NT2/D1 (cell line): ENCODE measurements at regions not wholly inside any gene's neighbourhood (a gene's known extent, or its start where the extent isn't known, plus 50 kb on each side); places are given as distances from the start of the nearest gene placed in this dataset.
"Not testable (repeated sequence)": the region's sequence is repeated elsewhere in the genome, so short reads cannot be mapped to it uniquely, and the experiment has no call there.

Source experiments
- SUZ12 ChIP-seq: IDR thresholded peaks from 2 replicates; pipeline ENCODE4 v1.6.1; 2011; ENCODE audit not compliant: insufficient read length, insufficient read depth; ENCODE audit errors: extremely low read depth
- YY1 ChIP-seq: IDR thresholded peaks from 2 replicates; pipeline ENCODE4 v1.6.1; 2011; ENCODE audit not compliant: insufficient read length, insufficient read depth
- ZNF274 ChIP-seq: IDR thresholded peaks from 2 replicates; pipeline ENCODE4 v1.6.1; 2011; ENCODE audit warnings: mild to moderate bottlenecking, low read depth, low read length

GRCh38 chr4:9636411-9636810 is 145.0 kb upstream of the DRD5 start:
- not testable (repeated sequence) for TF ChIP-seq ZNF274, SUZ12, YY1
